ENCODE measurements at regions not wholly inside any gene's neighbourhood (a gene's known extent, or its start where the extent isn't known, plus 50 kb on each side); places are given as distances from the start of the nearest gene placed in this dataset.
"Not testable (repeated sequence)": the region's sequence is repeated elsewhere in the genome, so short reads cannot be mapped to it uniquely, and the experiment has no call there.

DNA sequence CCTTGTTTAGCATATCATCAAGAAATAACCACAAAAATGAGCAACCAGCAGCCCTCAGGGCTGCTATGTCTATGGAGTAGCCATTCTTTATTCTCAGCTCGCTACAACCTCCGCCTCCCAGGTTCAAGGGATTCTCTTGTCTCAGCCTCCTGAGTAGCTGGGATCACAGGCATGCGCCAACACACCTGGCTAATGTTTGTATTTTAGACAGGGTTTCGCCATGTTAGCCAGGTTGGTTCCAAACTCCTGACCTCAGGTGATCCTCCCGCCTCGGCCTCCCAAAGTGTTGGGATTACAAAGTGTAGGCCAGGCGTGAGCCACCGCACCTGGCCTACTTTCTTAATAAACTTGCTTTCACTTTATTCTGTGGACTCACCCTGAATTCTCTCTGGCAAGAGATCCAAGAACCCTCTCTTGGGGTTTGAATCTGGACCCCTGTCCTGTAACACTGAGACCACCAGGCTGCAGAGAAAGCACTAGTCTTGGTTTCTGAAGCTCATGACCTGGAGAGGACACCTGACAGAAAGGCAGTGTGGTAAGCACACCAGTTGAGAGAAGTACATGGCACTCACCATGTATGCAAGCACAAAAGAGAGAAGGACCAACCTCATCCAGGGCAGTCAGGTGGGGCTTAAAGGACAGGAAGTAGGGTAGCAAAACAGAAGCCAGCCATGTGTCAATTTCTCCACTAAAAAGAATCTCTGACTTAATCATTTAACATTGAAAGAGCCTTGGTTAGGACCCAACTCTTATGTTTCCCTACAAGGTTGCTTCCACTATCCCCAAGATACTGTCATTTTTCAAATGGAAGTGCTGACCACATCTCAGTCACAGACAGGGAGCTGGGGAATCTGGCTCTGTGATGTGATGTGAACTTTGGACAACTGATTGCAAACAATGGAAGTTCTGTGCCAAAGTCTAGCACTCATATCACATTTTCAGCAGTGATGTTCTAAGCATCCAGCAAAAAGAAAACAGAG lies 97.4 kb upstream of the DST start:
- no peak for DNase-seq

DNA sequence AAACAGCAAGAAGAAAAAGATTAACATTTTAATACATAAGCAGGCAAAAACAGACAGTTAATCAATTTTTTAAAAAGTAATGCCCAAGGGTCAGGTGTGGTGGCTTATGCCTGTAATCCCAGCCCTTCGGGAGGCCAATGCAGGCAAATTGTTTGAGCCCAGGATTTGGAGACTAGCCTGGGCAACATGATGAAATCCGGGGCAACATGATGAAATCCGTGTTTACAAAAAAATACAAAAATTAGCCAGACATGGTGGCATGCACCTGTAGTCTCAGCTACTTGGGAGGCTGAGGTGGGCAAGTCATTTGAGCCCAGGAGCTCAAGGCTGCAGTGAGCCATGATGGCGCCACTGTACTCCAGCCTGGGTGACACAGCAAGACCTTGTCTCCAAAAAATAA lies 94.1 kb upstream of the DST start:
- no peak for DNase-seq

GRCh38 chr6:56734335-56734734 lies 91.6 kb upstream of the DST start:
- no peak for DNase-seq

DNA sequence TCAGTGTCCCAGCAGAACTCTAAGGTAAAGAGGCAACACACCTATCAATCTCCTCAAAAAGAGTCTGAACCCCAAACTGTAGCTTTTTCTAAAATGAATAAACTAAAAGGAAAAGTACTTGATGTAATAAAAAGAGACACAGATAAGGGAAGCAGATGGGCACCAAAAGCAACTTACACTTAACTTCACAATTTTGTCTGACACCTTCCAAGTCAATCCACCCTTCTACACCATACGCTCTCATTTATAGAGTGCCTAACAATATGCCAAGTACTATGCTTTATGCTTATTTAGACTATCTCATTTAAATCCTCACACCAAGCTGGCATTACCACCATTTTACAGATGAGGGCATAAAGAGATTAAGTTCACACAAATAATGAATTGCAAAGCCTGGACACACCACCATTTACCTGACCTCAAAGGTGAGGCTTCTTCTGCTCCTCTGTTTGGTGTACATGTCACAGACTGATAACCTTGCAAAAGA lies 90.6 kb upstream of the DST start:
- no peak for DNase-seq

- DNase-seq = no peak
These were observed 89.8 kb upstream of the DST start for GRCh38 chr6:56732517-56732916.

DNA sequence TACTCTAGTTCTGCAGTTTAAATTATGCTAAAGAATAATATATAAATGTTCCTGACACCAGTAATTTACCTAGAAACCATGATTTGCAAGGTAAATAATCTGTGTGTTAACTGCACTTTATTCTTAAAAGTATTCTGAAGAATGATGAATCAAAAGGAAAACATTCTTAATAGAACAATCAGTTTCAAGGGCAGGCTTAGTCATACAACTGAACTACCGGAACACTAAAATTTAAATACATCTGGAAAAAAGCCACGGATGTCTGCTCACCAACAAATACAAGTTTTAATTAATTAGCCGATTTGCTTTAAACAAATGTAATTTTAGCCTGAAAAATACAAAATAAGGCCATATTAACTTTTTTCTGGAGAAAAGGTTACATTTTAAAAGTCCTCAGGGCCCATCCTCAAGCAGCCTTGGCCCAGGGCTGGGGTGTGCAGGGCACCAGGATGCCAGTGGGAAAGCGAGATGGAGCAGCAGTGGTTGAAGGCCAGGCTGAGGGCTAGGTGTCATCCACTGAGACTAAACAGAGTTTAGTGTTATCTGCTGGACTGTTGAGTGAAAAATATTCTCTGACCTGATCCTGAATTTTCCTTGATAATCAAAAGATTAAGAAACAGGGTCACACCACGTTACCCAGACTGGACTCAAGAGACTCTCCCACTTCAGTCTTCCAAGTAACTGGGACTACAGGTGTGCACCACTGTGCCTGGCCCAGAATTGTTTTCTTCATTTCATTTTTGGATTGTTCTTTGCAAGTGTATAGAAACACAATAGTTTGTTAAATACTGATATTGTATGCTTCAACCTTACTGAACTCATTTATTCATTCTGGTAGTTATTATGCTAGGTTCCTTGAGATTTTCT lies 88.2 kb upstream of the DST start:
- DNase-seq = no peak

- DNase-seq = no peak
These were observed 87.0 kb upstream of the DST start for GRCh38 chr6:56729719-56730118.

DNA sequence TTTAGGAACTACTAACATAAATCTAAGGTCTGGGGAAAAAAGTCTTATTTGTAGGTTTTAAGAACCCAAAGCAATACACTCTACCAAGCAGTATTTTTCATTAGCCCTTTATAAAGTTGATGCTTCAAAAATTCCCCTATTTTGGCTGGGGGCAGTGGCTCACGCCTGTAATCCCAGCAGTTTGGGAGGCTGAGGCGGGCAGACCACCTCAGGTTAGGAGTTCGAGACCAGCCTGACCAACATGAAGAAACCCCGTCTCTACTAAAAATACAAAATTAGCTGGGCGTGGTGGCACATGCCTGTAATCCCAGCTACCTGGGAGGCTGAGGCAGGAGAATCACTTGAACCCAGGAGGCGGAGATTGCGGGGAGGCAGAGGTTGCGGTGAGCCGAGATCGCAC lies 86.5 kb upstream of the DST start:
- not testable (repeated sequence) for DNase-seq

GRCh38 chr6:56727097-56727850 lies 84.6 kb upstream of the DST start:
- no peak for DNase-seq

- no peak for DNase-seq
These were observed 82.6 kb upstream of the DST start for GRCh38 chr6:56725254-56725653.

DNA sequence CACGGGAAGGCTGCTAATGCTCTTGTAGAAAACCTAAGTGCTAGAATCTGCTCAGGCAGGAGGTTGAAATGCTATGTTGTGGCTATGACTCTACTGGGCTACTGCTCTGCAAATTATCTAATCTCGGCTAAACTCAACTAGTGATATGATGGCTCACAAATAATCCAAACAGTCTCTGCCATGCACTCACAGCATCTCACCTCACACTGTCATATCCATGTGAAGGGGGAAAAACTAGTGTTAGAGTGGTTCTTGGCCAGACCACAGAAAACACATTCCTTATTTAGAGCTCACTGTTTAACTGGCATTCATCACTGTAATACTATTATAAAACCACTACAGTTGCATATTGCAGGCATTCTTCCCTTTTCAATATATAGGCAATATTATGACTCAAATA lies 81.8 kb upstream of the DST start:
- DNase-seq = no peak

GRCh38 chr6:56720882-56721281 lies 78.2 kb upstream of the DST start:
- no peak for DNase-seq

DNA sequence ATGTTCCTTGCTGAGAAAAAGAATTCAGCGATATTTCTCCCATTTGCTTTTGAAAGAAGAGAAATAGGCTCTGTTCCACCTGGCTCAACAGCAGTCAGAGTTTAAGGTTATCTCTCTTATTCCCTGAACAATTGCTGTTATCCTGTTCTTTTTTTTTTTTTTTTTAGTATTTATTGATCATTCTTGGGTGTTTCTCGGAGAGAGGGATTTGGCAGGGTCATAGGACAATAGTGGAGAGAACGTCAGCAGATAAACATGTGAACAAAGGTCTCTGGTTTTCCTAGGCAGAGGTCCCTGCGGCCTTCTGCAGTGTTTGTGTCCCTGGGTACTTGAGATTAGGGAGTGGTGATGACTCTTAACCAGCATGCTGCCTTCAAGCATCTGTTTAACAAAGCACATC lies 77.5 kb upstream of the DST start:
- not testable (repeated sequence) for DNase-seq

DNA sequence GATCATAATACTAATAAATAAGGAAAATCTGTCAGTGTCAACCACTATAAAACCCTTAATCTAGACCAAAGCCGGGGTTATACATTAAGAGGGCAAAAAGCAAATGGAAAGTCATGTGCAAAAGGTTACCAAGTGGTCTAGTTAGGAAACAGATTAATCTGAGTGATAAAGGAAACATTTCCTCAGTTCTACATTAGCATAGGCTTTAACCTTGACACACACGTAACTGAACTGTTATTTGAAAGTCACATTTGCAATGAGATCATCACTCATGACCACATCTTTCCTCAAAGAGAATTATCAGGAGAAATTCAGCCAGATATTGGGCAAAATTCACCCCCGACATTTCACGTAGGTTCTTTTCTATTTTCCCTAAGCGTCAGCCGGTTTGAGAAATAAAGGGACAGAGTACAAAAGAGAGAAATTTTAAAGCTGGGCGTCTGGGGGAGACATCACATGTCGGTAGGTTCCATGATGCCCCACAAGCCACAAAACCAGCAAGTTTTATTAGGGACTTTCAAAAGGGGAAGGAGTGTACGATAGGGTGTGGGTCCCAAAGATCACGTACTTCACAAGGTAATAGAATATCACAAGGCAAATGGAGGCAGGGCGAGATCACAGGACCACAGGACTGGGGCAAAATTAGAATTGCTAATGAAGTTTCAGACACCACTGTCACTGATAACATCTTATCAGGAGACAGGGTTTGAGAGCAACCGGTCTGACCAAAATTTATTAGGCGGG lies 76.8 kb upstream of the DST start:
- not testable (repeated sequence) for DNase-seq

DNA sequence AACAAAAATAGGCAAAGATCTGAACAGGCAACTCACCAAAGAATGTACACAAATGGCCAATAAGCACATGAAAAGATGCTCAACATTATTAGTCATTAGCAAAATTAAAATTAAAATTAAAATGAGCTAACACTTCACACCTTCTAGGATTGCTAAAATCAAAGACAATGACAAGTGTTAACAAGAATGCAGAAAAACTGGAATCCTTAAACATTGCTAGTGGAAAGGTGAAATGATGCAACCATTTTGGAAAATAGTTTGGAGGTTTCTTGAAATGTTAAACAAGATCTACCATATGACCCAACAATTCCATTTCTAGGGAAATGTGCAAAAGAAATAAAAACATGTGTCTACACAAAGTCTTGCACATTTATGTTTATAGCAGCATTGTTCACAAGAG lies 75.5 kb upstream of the DST start:
- no peak for DNase-seq

GRCh38 chr6:56716229-56716628 lies 73.5 kb upstream of the DST start:
- DNase-seq = no peak

DNA sequence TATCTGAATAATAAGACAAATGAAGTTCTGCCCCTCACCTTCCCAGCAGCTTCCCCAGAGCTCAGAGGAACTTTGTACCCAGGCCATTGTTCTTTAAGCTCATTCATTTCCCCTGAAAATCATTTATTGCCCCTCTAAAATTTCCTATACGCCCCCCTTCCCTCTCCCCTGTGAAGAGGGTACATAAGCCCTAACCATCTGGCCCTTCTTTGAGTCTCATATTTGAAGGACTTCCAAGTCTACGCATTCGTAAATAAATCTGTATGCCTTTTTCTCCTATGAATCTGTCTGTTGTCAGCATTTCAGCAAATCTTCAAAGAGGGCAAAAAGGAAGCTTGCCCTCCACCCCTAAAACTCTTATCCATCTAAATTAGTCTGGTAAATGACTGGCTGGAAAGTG lies 73.1 kb upstream of the DST start:
- DNase-seq = no peak

GRCh38 chr6:56714982-56715456 lies 72.3 kb upstream of the DST start:
- no peak for DNase-seq

DNA sequence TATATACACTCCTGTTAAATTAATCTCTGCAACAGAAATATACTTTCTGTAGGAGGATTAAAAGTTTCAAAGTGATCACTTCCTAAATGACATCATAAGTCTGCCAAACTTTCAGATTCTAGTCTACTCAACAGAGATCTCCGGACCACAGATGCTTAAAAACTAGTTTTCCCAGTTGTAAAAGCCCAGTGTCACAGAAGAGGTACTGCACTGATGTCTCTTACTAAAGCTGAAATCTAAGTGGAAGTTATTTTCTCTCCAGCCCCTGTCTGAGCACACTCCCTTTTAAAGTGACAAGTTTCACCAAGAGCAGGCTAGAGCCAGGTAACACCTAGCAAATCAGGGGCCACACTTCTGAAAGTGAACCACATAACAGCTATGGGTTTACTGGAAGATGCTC lies 71.6 kb upstream of the DST start:
- no peak for DNase-seq

DNA sequence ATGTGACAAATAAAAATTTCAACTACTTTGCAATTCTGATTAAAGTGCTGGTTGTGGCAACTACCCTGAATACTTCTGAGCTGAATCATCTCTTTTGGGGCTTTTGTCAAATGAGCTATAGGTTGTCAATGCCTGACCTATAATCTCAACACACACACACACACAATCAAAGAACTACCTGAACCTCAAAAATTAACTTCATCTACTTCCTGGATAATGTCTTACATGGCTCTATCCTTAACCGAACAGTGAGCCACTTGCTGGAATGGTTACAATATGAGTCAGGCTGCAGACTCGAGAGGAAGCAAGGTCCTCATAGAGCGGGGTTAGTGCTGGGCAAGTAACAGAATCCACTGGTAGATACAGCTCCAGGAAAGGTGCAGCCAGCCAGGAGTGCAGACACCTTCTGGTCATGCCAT lies 70.6 kb upstream of the DST start:
- DNase-seq = no peak

DNA sequence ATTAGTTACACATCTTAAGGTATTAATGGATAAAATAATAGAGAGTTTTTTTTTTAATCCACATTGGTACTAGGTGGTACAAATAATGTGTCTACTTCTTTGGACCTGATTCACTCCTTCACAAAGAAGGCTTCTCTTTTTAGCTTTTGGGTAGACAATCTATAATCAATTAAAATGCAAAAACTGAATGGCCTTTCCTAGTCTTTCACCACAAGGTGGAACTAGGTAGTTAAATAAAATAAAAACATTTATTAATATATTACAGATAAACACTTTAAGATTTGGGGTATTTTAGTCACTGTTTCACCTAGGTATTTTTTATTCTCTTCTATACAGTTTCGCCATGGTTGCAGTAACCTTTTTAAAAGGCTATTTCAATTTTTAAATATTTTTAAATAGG lies 68.3 kb upstream of the DST start:
- DNase-seq = no peak

DNA sequence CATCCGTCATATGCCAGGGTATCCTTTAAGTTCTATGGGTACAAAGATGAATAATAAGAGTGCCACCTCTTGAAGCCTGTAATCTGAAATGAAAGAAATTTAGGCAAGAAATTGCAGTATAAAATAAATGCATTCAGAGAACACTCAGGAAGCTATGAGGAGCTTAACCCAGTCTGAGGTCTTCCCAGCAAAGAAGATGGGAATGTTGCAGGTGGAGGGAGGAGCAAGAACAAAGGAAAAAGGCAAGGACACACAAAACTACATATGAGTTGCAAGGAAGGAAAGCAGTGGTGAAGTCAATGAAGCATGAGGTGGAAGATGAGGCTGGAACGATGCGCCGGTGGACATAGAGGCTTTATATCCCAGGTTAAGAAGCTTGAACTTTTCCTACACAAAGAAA lies 67.0 kb upstream of the DST start:
- DNase-seq = no peak
